ENCODE measurements at regions not wholly inside any gene's neighbourhood (a gene's known extent, or its start where the extent isn't known, plus 50 kb on each side); places are given as distances from the start of the nearest gene placed in this dataset.

DNA sequence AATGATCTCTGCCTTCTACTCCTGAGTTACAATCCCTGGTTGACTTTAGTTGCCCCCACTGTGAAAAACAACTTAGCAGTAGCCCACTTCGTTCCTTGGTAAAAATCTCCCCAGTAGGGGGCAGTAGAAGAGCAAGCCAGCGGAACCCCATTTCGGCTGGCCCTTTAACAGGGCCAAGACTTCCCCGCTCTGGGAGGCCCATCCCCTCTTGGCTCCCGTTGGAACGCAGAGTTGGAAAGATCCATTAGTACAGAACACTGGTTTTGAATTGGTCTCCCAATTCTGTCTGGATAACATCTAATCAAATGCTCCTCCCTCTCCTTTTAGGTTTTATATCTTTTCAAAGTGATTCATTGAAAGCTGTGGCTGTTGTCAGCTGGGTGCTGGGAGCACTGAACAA is 1133.3 kb downstream of the BCL11B start:
- 6 to 37% methylated on average over 3 to 6 of the region's 6 CpGs for WGBS, 2 experiments (ENCODE audit: insufficient coverage in 1 of 2, insufficient read length in 1 of 2)
- no peaks in the 10 kb centered on the region for H3K9me3 Mint-ChIP-seq
- H3K4me3 Mint-ChIP-seq = no peak overlapping the region
- H3K27ac Mint-ChIP-seq = no peak overlapping the region
- Histone ChIP-seq H3K9me3 (ENCODE audit: control insufficient read depth, low read length) (no peaks in the 10 kb centered on the region), H3K4me1 (ENCODE audit: control insufficient read depth, insufficient read depth, low read length) (peaks cover 11% of the 10 kb centered on the region), H3K27me3 (ENCODE audit: control insufficient read depth, insufficient read depth, low read length, poor library complexity, severe bottlenecking) (no peaks in the 10 kb centered on the region), H3K27ac (ENCODE audit: low read depth, low read length) (no peak overlapping the region), H3K9ac (ENCODE audit: extremely low read depth, low read length, poor library complexity, severe bottlenecking) (no peak overlapping the region), H3K4me3 (ENCODE audit: low read length) (no peak overlapping the region), H3K36me3 (ENCODE audit: control insufficient read depth, insufficient read depth, low read length) (no peaks in the 10 kb centered on the region)
- TF ChIP-seq, protein P1, sequence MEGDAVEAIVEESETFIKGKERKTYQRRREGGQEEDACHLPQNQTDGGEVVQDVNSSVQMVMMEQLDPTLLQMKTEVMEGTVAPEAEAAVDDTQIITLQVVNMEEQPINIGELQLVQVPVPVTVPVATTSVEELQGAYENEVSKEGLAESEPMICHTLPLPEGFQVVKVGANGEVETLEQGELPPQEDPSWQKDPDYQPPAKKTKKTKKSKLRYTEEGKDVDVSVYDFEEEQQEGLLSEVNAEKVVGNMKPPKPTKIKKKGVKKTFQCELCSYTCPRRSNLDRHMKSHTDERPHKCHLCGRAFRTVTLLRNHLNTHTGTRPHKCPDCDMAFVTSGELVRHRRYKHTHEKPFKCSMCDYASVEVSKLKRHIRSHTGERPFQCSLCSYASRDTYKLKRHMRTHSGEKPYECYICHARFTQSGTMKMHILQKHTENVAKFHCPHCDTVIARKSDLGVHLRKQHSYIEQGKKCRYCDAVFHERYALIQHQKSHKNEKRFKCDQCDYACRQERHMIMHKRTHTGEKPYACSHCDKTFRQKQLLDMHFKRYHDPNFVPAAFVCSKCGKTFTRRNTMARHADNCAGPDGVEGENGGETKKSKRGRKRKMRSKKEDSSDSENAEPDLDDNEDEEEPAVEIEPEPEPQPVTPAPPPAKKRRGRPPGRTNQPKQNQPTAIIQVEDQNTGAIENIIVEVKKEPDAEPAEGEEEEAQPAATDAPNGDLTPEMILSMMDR (conservative IDR thresholded peaks at IDR 0.05) = peak; percentile 93
- DNase-seq = peak; percentile 83
- peaks cover 23% of the 10 kb centered on the region for H3K4me1 Mint-ChIP-seq
- H3K36me3 Mint-ChIP-seq (ENCODE audit: low read depth) = no peaks in the 10 kb centered on the region
- no peaks in the 10 kb centered on the region for H3K27me3 Mint-ChIP-seq (ENCODE audit: insufficient read depth)

DNA sequence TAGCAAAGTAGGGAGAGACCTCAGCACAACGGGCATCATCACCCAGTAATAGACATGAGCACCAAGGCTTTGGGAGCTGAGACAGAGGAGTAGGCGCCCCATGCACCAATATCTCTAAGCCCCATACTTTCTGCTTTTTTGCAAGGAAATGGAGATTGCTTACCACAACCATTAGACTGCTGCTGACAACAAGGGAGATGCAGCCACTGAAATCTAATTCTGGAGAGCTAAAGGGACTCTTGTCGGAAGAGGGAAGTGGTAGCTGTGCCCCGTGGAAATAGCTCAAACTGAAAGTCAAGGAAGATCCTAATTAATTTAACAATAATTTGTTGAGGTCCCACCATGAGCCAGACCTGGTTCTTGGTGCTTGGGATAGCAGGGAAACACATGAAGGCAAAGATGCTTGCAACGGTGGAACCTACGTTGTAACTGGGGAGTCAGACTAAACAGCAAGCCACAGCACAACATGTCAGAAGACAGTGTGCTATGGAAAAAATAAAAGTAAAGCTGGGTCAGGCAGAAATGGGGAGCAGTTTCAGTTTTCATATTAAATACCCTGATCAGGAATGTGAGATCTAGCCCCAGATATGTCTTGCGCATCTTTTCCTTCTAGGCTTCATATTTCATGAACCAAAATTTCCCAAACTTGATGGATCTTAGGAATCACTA is 1131.0 kb downstream of the BCL11B start:
- H3K4me3 Mint-ChIP-seq = no peak overlapping the region
- Histone ChIP-seq H3K27ac (ENCODE audit: low read depth, low read length) (no peak overlapping the region), H3K4me3 (ENCODE audit: low read length) (no peak overlapping the region), H3K36me3 (ENCODE audit: control insufficient read depth, insufficient read depth, low read length) (no peaks in the 10 kb centered on the region), H3K9ac (ENCODE audit: extremely low read depth, low read length, poor library complexity, severe bottlenecking) (no peak overlapping the region), H3K9me3 (ENCODE audit: control insufficient read depth, low read length) (no peaks in the 10 kb centered on the region), H3K27me3 (ENCODE audit: control insufficient read depth, insufficient read depth, low read length, poor library complexity, severe bottlenecking) (no peaks in the 10 kb centered on the region), H3K4me1 (ENCODE audit: control insufficient read depth, insufficient read depth, low read length) (peaks cover 11% of the 10 kb centered on the region)
- no peaks in the 10 kb centered on the region for H3K27me3 Mint-ChIP-seq (ENCODE audit: insufficient read depth)
- no peak for DNase-seq
- no peaks in the 10 kb centered on the region for H3K9me3 Mint-ChIP-seq
- no peaks in the 10 kb centered on the region for H3K36me3 Mint-ChIP-seq (ENCODE audit: low read depth)
- peaks cover 21% of the 10 kb centered on the region for H3K4me1 Mint-ChIP-seq
- whole genome bisulfite sequencing, 2 experiments (ENCODE audit: insufficient coverage in 1 of 2, insufficient read length in 1 of 2) = 93 to 100% methylated on average over 5 to 6 of the region's 7 CpGs
- H3K27ac Mint-ChIP-seq = no peak overlapping the region
- TF ChIP-seq, protein P1 (conservative IDR thresholded peaks at IDR 0.05) = no peak

DNA sequence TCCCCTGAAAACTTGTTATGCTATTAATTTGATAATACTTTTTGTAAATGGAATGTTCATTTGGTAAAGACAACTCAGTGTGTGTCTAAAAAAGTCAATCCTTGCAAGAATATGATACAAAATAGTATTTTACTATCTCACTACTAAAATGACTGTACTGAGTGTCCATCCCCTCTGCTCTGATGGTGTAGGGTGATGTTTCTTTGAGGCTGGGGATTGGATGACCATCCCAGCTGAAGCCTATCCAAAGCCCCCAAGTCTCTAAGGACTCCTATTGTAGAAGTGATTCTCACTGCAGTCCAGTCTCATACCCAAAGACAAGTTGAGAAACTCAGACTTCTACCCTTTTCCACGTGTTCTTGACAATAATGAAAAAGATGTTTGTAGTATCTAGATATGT is 1128.4 kb downstream of the BCL11B start:
- no CpG with 5 or more reads among the region's 1 CpG for WGBS, 2 experiments (ENCODE audit: insufficient coverage in 1 of 2, insufficient read length in 1 of 2)

More for the DNA sequence above, 1128.4 kb downstream of the BCL11B start:
- H3K27me3 ChIP-seq (ENCODE audit: control insufficient read depth, insufficient read depth, low read length, poor library complexity, severe bottlenecking) = no peaks in the 10 kb centered on the region
- TF ChIP-seq, protein P1 (conservative IDR thresholded peaks at IDR 0.05) = no peak
- H3K27ac ChIP-seq (ENCODE audit: low read depth, low read length) = no peak overlapping the region
- H3K4me3 Mint-ChIP-seq = no peak overlapping the region
- no peak for DNase-seq
- H3K9ac ChIP-seq (ENCODE audit: extremely low read depth, low read length, poor library complexity, severe bottlenecking) = no peak overlapping the region
- H3K4me1 ChIP-seq (ENCODE audit: control insufficient read depth, insufficient read depth, low read length) = no peaks in the 10 kb centered on the region
- no peak overlapping the region for H3K27ac Mint-ChIP-seq
- no peaks in the 10 kb centered on the region for H3K27me3 Mint-ChIP-seq (ENCODE audit: insufficient read depth)
- H3K36me3 ChIP-seq (ENCODE audit: control insufficient read depth, insufficient read depth, low read length) = no peaks in the 10 kb centered on the region
- no peak overlapping the region for H3K4me3 ChIP-seq (ENCODE audit: low read length)
- H3K4me1 Mint-ChIP-seq = peaks cover 3% of the 10 kb centered on the region
- H3K9me3 Mint-ChIP-seq = no peaks in the 10 kb centered on the region
- H3K36me3 Mint-ChIP-seq (ENCODE audit: low read depth) = no peaks in the 10 kb centered on the region
- H3K9me3 ChIP-seq (ENCODE audit: control insufficient read depth, low read length) = no peaks in the 10 kb centered on the region

All from endodermal cell (in vitro differentiated cells).